HCT116 (cell line): ENCODE measurements at regions not wholly inside any gene's neighbourhood (a gene's known extent, or its start where the extent isn't known, plus 50 kb on each side); places are given as distances from the start of the nearest gene placed in this dataset.

Source experiments
- ATAC-seq: fragments of 200-7000 bp; cut with Tn5 transposase; 2 replicates; pipeline ENCODE4 v1.9.1; 2020; ENCODE audit warnings: mild to moderate bottlenecking, moderate library complexity
- BruUV-seq: library from RNA; stranded (reverse); fragments of 400-500 nt; replicated peaks from 2 replicates; lab custom pipeline; 2021; lab: Mats Ljungman, UMichigan
- CTCF ChIA-PET: fragments of 300-600 bp; sonication (Branson Sonifier 250); formaldehyde crosslinking; loops from one replicate; lab custom pipeline; 2021; ENCODE audit warnings: antibody characterized with exemption; lab: Charles Lee
- POLR2A ChIA-PET: fragments of 300-600, 350-600 bp; sonication (Branson Sonifier 250); formaldehyde crosslinking; loops from one replicate; lab custom pipeline; 2021; ENCODE audit warnings: antibody characterized with exemption; lab: Charles Lee
- RAD21 ChIA-PET, 2 experiments: fragments of 300-600 bp; sonication (Branson Sonifier 250); formaldehyde crosslinking; loops; one replicate each; lab custom pipeline; 2023; ENCODE audit warnings: low total read pairs in 2 of 2; ENCODE audit not compliant: uncharacterized antibody in 2 of 2, unreplicated experiment in 2 of 2, low non-redundant PET in 1 of 2; lab: Charles Lee
- DNase-seq: peaks from one replicate; pipeline ENCODE4 v3.0.0-alpha.2; 2010; ENCODE audit warnings: low read depth, low spot score
- H2AFZ ChIP-seq: fragments of 200-600 bp; shearing (Covaris generic), sonication (generic); 2 replicates; pipeline ENCODE4 v1.6.1; 2017; ENCODE audit warnings: low read depth, mixed run types, mixed read lengths, antibody characterized with exemption, low read length; ENCODE audit not compliant: poor library complexity, severe bottlenecking
- H3K27ac ChIP-seq: 2 replicates; pipeline ENCODE4 v1.5.1; 2012; ENCODE audit warnings: low read depth, low read length
- H3K27me3 ChIP-seq: fragments of 200-600 bp; sonication (generic); 2 replicates; pipeline ENCODE4 v1.6.1; 2016; ENCODE audit warnings: mixed run types, low read length, mixed read lengths; ENCODE audit not compliant: insufficient read depth
- H3K36me3 ChIP-seq, 2 experiments: fragments of 200-500 bp in 1 of 2; fragments of 200-600 bp in 1 of 2; sonication (Bioruptor generic) in 1 of 2; sonication (generic) in 1 of 2; 2 replicates each; pipeline versions ENCODE4 v1.5.1 to v1.6.1; 2014 to 2016; ENCODE audit warnings: low read length in 2 of 2, inconsistent platforms in 1 of 2, mixed read lengths in 1 of 2, mixed run types in 1 of 2; ENCODE audit not compliant: insufficient read depth in 2 of 2, control insufficient read depth in 1 of 2
- H3K4me1 ChIP-seq, 2 experiments: fragments of 200-600 bp in 1 of 2; sonication (generic) in 1 of 2; 2 replicates each; pipeline versions ENCODE4 v1.5.1 to v1.6.1; 2012 to 2017; ENCODE audit warnings: low read length in 2 of 2, inconsistent platforms in 1 of 2, mild to moderate bottlenecking in 1 of 2, mixed read lengths in 1 of 2, mixed run types in 1 of 2, moderate library complexity in 1 of 2; ENCODE audit not compliant: insufficient read depth in 2 of 2, control insufficient read depth in 1 of 2
- H3K4me2 ChIP-seq: fragments of 200-600 bp; sonication (generic); 2 replicates; pipeline ENCODE4 v1.6.1; 2017; ENCODE audit warnings: mixed run types, low read length, mixed read lengths
- H3K4me3 ChIP-seq, 2 experiments: fragments of 200-600 bp in 1 of 2; sonication (generic) in 1 of 2; replicated peaks in 1 of 2; 2 replicates each; pipeline ENCODE4 v1.5.1; 2011 to 2016; ENCODE audit warnings: low read length in 2 of 2, control low read depth in 1 of 2, low read depth in 1 of 2, mild to moderate bottlenecking in 1 of 2, mixed read lengths in 1 of 2, mixed run types in 1 of 2
- H3K79me2 ChIP-seq: fragments of 200-600 bp; sonication (generic); 2 replicates; pipeline ENCODE4 v1.6.1; 2017; ENCODE audit warnings: mild to moderate bottlenecking, mixed run types, low read length, moderate library complexity, mixed read lengths; ENCODE audit not compliant: insufficient read depth
- H3K9ac ChIP-seq: fragments of 200-600 bp; sonication (generic); 2 replicates; pipeline ENCODE4 v1.6.1; 2016; ENCODE audit warnings: low read length, mixed read lengths
- H3K9me2 ChIP-seq: fragments of 200-600 bp; sonication (generic), shearing (Covaris generic); 2 replicates; pipeline ENCODE4 v1.6.1; 2017; ENCODE audit warnings: mixed run types, mild to moderate bottlenecking, moderate library complexity; ENCODE audit not compliant: insufficient read depth
- H3K9me3 ChIP-seq, 2 experiments: fragments of 200-500 bp in 1 of 2; fragments of 200-600 bp in 1 of 2; sonication (Bioruptor generic) in 1 of 2; sonication (generic) in 1 of 2; 2 replicates each; pipeline ENCODE4 v1.6.1; 2014 to 2017; ENCODE audit warnings: low read length in 2 of 2, mixed read lengths in 2 of 2, inconsistent platforms in 1 of 2, low read depth in 1 of 2, mild to moderate bottlenecking in 1 of 2, mixed run types in 1 of 2, moderate library complexity in 1 of 2; ENCODE audit not compliant: control insufficient read depth in 1 of 2, insufficient read depth in 1 of 2
- H4K20me1 ChIP-seq: fragments of 200-600 bp; sonication (generic), shearing (Covaris generic); 2 replicates; pipeline ENCODE4 v1.6.1; 2017; ENCODE audit warnings: mixed run types, mild to moderate bottlenecking, moderate library complexity; ENCODE audit not compliant: insufficient read depth
- CEBPB ChIP-seq: IDR thresholded peaks from 2 replicates; pipeline ENCODE4 v1.6.1; 2012; ENCODE audit warnings: low read depth
- POLR2AphosphoS5 ChIP-seq: IDR thresholded peaks from 2 replicates; pipeline ENCODE4 v1.6.1; 2011; ENCODE audit warnings: mild to moderate bottlenecking, low read depth, low read length, moderate library complexity
- RAD21 ChIP-seq: IDR thresholded peaks from 2 replicates; pipeline ENCODE4 v1.6.1; 2012; ENCODE audit warnings: low read depth, mild to moderate bottlenecking
- SIN3A ChIP-seq: IDR thresholded peaks from 2 replicates; pipeline ENCODE4 v1.6.1; 2012; ENCODE audit warnings: low read depth
- TCF7L2 ChIP-seq: IDR thresholded peaks from 2 replicates; pipeline ENCODE4 v1.7.0; 2011; ENCODE audit warnings: borderline replicate concordance, inconsistent platforms; ENCODE audit not compliant: insufficient read depth, insufficient read length; ENCODE audit errors: extremely low read depth
- intact Hi-C: fragments of 100-400 bp; cut with micrococcal nuclease; formaldehyde crosslinking; loops from 2 replicates; pipeline ENCODE4 v1.10.0; 2022
- TF ChIP-seq, protein P1 (sequence below): IDR thresholded peaks from 2 replicates; pipeline ENCODE4 v1.6.1; 2012; ENCODE audit warnings: low read depth

DNA sequence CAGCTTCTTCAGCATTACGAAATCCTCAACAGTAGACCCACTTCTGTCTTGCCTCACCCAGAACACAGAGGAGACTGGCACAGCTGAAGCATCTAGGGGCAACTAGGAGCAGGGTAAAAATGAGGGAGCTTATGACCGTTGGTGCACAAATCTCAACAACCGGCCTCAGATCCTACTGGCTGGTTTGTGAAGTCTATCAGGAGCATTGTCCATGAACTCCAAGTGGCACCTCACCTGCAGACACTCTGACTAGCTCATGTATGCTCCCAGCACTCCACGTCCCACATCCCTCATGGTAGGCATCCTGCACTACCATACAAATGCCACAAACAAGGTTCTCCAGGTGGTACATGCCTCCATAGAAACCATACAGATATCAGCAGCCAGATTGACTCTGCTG, 163.1 kb downstream of the TLE3 start:
- Histone ChIP-seq H3K4me3 (no peak overlapping the region), H4K20me1 (no peaks in the 10 kb centered on the region), H3K27ac (no peak overlapping the region), H3K79me2 (no peaks in the 10 kb centered on the region), H3K27me3 (peaks cover 35% of the 10 kb centered on the region), H3K36me3 (no peaks in the 10 kb centered on the region), H3K4me1 (no peaks in the 10 kb centered on the region), H3K9me3 (no peaks in the 10 kb centered on the region), H3K9ac (no peak overlapping the region), H2AFZ (no peak overlapping the region), H3K4me2 (no peak overlapping the region), H3K9me2 (no peaks in the 10 kb centered on the region)
- intact Hi-C loops: no loop called here
- ChIA-PET POLR2A (no interaction called here), CTCF (no interaction called here), RAD21 (no interaction called here)
- BruUV-seq: no TSS peak
- DNase-seq (no peak), ATAC-seq (no peak)
- no peak for TF ChIP-seq POLR2AphosphoS5
- no peak for TF ChIP-seq CEBPB
- TF ChIP-seq SIN3A: no peak
- TF ChIP-seq, protein P1, sequence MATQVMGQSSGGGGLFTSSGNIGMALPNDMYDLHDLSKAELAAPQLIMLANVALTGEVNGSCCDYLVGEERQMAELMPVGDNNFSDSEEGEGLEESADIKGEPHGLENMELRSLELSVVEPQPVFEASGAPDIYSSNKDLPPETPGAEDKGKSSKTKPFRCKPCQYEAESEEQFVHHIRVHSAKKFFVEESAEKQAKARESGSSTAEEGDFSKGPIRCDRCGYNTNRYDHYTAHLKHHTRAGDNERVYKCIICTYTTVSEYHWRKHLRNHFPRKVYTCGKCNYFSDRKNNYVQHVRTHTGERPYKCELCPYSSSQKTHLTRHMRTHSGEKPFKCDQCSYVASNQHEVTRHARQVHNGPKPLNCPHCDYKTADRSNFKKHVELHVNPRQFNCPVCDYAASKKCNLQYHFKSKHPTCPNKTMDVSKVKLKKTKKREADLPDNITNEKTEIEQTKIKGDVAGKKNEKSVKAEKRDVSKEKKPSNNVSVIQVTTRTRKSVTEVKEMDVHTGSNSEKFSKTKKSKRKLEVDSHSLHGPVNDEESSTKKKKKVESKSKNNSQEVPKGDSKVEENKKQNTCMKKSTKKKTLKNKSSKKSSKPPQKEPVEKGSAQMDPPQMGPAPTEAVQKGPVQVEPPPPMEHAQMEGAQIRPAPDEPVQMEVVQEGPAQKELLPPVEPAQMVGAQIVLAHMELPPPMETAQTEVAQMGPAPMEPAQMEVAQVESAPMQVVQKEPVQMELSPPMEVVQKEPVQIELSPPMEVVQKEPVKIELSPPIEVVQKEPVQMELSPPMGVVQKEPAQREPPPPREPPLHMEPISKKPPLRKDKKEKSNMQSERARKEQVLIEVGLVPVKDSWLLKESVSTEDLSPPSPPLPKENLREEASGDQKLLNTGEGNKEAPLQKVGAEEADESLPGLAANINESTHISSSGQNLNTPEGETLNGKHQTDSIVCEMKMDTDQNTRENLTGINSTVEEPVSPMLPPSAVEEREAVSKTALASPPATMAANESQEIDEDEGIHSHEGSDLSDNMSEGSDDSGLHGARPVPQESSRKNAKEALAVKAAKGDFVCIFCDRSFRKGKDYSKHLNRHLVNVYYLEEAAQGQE: no peak
- no peak for TF ChIP-seq TCF7L2
- TF ChIP-seq RAD21: no peak
